ENCODE measurements at regions not wholly inside any gene's neighbourhood (a gene's known extent, or its start where the extent isn't known, plus 50 kb on each side); places are given as distances from the start of the nearest gene placed in this dataset.

- TF ChIP-seq, protein P1, sequence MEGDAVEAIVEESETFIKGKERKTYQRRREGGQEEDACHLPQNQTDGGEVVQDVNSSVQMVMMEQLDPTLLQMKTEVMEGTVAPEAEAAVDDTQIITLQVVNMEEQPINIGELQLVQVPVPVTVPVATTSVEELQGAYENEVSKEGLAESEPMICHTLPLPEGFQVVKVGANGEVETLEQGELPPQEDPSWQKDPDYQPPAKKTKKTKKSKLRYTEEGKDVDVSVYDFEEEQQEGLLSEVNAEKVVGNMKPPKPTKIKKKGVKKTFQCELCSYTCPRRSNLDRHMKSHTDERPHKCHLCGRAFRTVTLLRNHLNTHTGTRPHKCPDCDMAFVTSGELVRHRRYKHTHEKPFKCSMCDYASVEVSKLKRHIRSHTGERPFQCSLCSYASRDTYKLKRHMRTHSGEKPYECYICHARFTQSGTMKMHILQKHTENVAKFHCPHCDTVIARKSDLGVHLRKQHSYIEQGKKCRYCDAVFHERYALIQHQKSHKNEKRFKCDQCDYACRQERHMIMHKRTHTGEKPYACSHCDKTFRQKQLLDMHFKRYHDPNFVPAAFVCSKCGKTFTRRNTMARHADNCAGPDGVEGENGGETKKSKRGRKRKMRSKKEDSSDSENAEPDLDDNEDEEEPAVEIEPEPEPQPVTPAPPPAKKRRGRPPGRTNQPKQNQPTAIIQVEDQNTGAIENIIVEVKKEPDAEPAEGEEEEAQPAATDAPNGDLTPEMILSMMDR (conservative IDR thresholded peaks at IDR 0.05 in 1 of 2, IDR thresholded peaks at IDR 0.05 in 1 of 2; ENCODE audit: extremely low read depth in 1 of 2, insufficient read depth in 1 of 2, low read depth in 1 of 2, low read length in 2 of 2): no peak
- TF ChIP-seq EZH2 (IDR thresholded peaks at IDR 0.05; ENCODE audit: borderline replicate concordance, low read length): no peak
Measured at GRCh38 chr7:155959894-155960293, 147.6 kb upstream of the SHH start.

Measured in mammary epithelial cell (primary cell).